ENCODE measurements at regions not wholly inside any gene's neighbourhood (a gene's known extent, or its start where the extent isn't known, plus 50 kb on each side); places are given as distances from the start of the nearest gene placed in this dataset.

GRCh38 chr13:77988355-77988754, 69.7 kb upstream of the EDNRB start:
- no peak for FAIRE-seq

- FAIRE-seq, result no peak
Observed at GRCh38 chr13:77986713-77987112, 68.1 kb upstream of the EDNRB start.

GRCh38 chr13:77985866-77986636, 67.4 kb upstream of the EDNRB start:
- FAIRE-seq, result no peak

- FAIRE-seq, result no peak
Observed at GRCh38 chr13:77981281-77981881, 62.8 kb upstream of the EDNRB start.

GRCh38 chr13:77980592-77980991, 62.0 kb upstream of the EDNRB start:
- FAIRE-seq, result no peak

- FAIRE-seq, result no peak
Observed at GRCh38 chr13:77979721-77980385, 61.2 kb upstream of the EDNRB start.

- no peak for FAIRE-seq
Observed at GRCh38 chr13:77975358-77976042, 56.9 kb upstream of the EDNRB start.

- FAIRE-seq, result no peak
Observed at GRCh38 chr13:77969299-77969698, 50.7 kb upstream of the EDNRB start.
